IPS-18c (cell line): ENCODE measurements at regions not wholly inside any gene's neighbourhood (a gene's known extent, or its start where the extent isn't known, plus 50 kb on each side); places are given as distances from the start of the nearest gene placed in this dataset.
"Not testable (repeated sequence)": the region's sequence is repeated elsewhere in the genome, so short reads cannot be mapped to it uniquely, and the experiment has no call there.

Source experiments
- H3K4me3 ChIP-seq: 2 replicates; pipeline ENCODE4 v1.7.0; 2013; ENCODE audit warnings: low read depth, mild to moderate bottlenecking, low read length, moderate library complexity; ENCODE audit not compliant: insufficient read depth
- H3K9me3 ChIP-seq: one replicate; pipeline ENCODE4 v1.6.1; 2013; ENCODE audit warnings: mild to moderate bottlenecking, low read length, moderate library complexity; ENCODE audit not compliant: control insufficient read depth, insufficient read depth

DNA sequence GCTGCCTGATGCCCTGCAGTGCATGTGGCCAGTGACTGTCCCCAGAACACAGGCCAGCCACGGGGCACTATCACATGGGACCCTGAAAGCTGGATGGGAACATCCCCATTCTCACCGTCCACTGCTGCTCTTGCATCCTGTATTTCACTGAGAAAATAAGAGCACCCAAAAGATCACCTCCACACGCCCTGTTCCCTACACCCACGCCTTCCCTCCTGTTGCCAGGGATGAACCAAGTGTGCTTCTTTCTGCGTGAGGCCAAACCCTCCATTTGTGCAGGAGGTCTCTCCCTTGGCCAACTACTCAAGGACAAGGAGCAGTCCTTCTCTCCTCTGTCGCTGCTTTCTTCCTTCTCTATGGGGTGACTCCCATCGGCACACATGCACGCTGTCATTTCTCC lies 118.3 kb downstream of the LRRC37A3 start:
- H3K4me3 ChIP-seq, result not testable (repeated sequence)

DNA sequence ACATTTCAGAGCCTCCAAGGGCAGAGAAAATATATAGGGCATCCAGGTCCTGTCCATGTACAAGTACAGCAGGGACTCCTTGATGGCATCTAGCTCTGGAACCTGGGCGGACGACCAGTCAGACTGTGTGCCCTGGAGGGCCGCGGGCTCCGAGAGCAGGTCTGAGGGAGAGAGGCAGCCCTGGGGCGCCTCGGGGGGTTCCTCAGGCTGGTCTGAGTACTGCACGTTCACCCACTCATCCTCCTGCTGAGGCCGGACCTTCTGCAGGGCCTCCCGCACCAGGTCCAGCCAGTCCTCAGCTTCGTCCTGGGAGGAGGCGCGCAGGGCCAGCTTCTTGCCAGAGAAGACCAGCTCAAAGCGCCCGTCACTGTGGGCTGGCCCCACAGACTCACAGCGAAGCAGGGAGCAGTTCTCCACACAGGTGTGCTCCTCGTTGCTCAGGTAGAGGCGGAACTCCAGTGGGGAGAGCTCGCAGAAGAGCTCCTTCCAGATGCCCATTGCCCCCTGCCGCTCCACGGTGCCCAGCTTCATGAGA lies 118.8 kb downstream of the LRRC37A3 start:
- not testable (repeated sequence) for H3K9me3 ChIP-seq, H3K4me3 ChIP-seq

More for the DNA sequence above, 118.3 kb downstream of the LRRC37A3 start:
- not testable (repeated sequence) for H3K9me3 ChIP-seq

DNA sequence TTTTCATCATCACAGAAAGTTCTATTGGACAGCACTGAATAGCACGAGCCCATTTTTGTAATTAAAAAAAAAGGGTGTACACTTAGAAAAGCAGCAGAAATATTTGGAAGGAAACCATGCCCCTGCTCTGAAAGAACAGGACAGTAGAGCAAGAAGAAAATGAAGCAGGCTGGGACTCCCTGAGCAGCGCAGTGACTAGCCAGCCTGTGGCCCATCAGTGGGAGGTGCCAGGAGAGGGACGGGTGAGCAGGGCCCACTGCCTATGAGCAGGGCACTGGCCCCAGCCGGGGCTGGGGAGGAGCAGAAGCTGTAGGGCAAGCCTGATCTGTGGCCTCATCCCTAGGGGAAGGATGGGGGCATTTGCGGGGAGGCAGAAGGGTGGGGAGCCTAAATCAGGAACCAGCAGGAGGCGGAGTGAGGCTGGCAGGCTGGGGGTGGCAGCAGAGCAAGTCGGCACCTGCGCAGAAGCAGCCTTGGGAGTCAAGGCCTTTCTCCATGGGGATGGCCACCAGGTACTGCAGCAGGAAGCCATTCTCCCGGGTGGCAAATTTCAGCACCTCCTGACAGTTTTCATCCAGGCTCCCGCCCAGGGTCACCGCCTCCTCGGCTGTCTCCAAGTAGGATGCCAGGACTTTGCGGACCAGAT lies 119.6 kb downstream of the LRRC37A3 start:
- not testable (repeated sequence) for H3K9me3 ChIP-seq, H3K4me3 ChIP-seq

DNA sequence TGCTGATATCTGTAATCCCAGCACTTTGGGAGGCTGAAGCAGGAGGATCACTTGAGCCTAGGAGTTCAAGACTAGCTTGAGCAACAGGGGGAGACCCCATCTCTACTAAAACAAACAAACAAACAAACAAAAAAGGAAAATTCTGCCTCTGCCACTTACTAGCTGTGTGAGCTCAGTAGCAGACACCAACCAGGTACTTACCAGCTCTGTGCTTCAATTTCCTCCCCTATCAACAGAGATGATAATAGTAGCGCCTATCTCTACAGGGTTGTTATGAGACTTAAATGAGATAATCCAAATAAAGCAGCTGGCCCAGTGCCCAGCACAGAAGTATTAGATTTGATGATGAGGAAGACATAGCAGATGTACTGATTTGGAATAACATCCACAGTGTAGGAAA lies 120.3 kb downstream of the LRRC37A3 start:
- H3K4me3 ChIP-seq, H3K9me3 ChIP-seq: not testable (repeated sequence)

DNA sequence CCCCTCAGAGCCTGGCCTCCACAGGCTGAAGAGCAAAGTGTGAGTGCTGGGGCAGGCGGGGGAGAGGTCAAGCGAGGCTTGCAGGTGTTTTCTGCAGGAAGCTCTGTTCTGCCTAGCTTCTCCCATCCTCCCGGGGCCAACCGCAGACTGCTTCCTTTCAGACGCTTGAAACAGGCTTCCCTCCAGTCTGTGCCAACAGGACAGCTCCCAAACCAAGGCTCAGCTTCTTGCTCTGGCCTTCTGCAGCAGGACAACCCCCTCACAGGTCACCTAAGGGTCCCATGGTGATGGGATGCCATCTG lies 120.8 kb downstream of the LRRC37A3 start:
- H3K9me3 ChIP-seq, H3K4me3 ChIP-seq: not testable (repeated sequence)

DNA sequence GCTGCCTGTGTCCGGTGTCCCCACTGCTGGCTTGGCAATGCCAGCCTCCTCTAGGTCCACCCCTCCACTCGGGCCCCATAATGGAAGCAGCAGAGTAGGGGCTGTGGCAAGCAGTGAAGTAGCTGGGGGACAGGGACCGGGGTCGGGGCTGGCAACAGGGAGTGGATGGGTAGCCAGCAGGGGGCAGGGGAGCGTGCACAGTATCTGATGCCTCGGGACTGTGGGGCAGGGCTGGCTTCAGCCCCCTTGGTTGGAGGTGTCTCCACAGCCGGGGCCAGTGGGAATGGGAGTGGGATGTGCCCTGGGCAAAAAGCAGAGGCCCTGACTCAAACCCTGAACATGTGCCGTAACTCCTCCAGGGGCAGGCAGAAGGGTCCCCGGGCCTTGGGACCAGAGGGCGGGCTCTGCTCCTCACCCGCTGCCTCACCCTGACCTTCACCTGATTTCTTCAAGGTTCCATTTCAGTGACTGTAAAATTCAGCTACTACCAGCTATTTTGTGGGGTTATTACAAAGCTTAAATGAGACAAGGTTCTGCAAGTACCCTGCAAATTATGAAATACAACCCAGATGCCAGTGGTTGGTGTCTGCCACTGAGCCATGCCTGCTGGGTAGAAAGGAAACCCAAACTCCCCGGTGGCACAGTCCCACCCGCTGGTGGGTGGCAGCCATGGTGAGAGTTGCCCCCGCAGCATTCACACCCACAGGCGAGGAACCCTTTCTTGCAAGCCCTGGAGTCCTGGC lies 121.4 kb downstream of the LRRC37A3 start:
- H3K9me3 ChIP-seq, H3K4me3 ChIP-seq: not testable (repeated sequence)

DNA sequence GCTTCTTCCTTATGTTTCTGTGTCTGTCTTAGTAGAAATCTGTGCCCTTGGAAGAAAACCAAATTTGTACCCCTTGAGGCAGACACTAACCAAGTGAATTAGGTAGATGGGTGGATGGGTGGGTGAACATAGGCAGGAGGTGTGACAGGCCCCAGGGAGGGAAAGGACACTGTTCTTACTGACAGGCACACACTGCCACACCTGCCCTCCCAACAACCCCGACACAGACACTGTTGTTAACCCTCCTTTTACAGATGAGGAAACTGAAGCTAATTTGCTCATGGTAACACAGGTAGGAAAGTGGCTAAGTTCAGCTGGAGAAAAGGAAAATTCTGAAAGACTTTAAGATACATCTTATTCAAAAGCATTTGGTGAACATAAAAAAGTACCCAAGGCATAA lies 123.9 kb downstream of the LRRC37A3 start:
- not testable (repeated sequence) for H3K9me3 ChIP-seq, H3K4me3 ChIP-seq

DNA sequence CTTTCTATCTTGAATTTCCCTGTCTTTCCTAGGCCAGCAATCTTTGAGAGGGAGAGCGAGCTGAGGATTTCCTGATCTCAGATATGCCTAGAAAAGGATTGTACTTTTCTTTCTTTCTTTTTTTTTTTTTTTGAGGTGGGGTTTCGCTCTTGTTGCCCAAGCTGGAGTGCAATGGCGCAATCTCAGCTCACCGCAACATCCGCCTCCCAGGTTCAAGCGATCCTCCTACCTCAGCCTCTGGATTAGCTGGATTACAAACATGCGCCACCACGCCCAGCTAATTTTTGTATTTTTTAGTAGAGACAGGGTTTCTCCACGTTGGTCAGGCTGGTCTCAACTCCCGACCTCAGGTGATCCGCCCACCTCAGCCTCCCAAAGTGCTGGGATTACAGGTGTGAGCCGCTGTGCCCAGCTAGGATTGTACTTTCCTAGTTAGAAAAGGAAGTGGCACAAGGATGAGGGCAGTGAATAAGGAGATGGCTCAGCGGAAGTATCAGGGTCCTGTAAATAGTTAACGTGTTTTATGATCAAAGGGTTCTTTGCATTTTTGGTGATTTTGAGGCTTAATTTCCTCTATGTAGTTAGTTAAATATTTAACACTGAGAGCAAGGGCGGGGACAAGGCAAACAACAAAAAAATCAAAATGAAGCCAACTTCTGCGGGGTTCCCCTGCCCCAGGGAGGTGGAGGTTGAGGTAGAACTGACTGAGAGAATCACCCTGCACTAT lies 124.6 kb downstream of the LRRC37A3 start:
- not testable (repeated sequence) for H3K4me3 ChIP-seq

DNA sequence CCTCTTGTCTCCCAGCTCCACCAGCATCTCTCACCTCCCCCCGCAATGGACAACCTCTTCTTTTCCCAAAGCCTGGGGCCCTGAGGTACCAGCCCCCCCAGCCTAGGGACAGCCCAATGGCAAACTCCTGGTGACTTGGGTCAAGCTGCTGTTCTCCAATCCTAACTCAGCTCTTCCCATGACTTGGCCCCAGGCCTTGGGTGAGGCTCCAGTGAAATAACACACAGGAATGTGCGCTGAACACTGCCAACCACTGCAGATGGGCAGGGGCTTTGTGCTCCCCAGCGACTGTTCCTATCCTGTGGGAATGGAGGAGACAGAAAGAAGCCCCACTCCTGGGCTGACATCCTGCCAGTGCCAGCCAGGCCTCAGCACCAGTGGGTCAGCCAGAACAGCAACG lies 125.2 kb downstream of the LRRC37A3 start:
- H3K9me3 ChIP-seq, H3K4me3 ChIP-seq: not testable (repeated sequence)

More for the DNA sequence above, 124.6 kb downstream of the LRRC37A3 start:
- H3K9me3 ChIP-seq, result not testable (repeated sequence)

DNA sequence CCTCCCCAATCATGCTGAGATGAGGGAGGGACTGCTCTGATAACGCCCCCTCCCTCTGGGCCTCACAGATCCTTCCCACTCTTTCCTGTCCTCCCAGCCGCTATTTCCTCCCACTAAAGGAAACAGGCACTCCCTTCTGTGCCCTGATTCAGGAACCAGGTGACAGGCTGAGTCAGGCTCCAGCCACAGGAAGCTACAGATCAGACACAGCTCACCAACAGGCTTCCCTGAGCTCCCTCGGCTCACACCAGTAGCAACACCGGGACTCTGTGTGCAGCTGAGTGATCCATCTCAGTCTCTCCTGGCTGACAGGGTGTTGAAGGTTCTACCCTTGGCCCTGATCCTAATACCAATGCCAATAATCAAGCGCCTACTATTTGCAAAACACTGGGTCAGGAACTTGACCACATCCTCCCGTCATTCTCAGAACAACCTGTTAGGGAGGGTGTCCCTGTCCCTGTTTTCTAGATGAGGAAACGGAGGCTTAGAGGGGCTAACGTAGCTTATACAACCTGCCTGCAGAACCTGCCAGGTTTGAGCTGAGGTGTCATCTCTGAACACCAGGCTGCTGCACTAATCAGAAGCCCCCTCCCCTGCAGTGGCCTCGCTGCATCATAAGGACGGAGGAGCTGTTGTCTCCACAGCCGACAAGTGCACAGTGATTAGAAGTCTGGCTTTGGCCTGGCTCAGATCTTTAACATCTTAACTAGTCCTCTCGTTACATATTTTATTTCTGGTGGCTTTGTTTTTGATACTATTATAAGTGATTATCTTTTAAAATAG lies 126.3 kb downstream of the LRRC37A3 start:
- H3K4me3 ChIP-seq, H3K9me3 ChIP-seq: not testable (repeated sequence)

DNA sequence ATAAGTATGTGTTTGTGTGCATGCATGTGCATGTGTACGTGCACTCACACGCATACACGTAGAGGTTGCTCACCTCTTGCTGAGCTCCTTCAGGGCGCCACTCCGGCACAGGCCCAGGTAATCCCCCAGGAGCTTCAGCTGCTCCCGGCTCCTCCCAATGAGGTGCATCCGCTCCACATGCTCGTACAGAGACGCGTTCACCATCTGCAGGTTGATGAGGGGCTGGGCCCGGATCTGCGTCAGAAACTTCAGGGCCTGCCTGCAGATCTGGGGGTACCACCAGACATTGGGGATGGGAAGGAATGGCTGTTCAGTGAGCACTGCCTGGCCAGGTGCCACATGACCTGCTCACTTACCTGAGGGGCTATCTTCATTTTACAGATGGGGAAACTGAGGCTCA lies 127.0 kb downstream of the LRRC37A3 start:
- not testable (repeated sequence) for H3K4me3 ChIP-seq, H3K9me3 ChIP-seq

DNA sequence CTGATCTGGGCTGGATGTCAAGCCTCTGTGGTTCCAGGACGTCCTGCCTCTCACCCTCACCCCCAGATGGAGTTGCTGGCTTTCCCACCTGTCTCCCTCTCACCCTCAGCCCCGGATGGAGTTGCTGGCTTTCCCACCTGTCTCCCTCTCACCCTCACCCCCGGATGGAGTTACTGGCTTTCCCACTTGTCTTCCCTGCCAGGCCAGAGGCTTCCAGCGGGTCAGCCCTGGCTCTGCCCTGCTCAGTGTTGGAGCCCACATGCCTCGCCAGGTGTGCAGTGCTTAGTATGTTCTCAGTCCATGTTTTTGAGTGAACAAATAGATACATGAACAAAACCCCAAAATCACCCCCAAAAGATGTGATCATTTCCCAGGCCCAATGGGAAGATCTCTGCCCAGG lies 127.6 kb downstream of the LRRC37A3 start:
- H3K4me3 ChIP-seq, H3K9me3 ChIP-seq: not testable (repeated sequence)

DNA sequence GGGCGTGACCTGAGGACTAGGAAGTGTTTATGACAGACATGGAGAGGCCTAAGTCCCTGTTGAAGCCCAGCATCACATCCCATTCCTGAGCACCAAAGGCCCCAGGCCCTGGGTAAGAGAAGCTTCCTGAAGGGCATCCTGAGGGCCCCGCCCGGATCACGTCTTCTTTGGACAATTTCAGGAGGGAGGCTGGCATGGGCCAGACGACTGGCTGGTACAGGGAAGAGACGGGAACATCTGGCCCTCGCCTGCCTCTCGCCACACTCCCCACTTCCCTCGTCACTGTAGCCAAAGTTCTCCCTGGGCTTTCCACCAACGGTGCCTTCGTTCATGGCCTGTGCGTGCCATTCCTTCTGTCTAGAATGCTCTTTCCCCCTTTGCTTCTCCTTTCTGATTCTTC lies 128.1 kb downstream of the LRRC37A3 start:
- not testable (repeated sequence) for H3K4me3 ChIP-seq

DNA sequence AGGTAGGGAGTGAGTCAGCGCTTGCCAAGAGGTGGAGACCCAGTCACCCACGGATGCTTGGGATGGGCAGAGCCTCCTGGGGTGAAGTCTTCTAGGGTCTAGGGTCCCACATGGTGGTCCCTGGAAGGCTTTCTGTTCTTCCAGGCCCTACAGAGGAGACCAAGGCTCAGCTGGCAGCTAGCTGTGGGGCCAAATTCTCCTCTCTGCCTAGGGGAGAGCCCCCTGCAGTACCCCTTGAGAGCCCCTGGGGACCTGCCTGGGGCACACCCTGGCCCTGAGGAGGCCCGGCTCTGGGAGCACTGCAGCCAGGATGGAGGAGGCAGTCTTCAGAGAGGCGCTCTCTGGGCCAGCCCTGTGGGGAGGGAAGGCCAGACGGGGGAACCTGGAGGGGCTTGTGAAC lies 128.6 kb upstream of the SMURF2 start:
- H3K9me3 ChIP-seq, result not testable (repeated sequence)

More for the DNA sequence above, 128.1 kb downstream of the LRRC37A3 start:
- H3K9me3 ChIP-seq, result not testable (repeated sequence)

DNA sequence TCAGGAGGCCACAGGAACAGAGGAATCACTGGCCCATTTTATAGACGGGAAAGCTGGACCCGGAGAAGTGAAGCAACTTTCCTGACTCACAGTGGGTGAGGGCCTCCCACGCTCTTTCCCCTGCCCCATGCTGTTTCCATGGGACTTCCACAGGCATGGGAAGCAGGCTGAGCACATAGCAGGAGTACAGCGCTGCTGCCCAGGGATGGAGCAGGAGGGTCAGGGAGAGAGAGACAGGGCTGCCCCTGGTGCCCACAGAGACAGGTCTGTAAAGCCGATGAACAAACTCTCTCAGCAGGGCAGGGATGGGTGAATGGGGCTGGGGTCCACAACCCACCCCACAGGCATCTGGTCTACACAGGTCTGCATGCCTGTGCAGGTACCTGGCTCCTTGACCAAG lies 128.1 kb upstream of the SMURF2 start:
- H3K4me3 ChIP-seq, H3K9me3 ChIP-seq: not testable (repeated sequence)

More for the DNA sequence above, 128.6 kb upstream of the SMURF2 start:
- H3K4me3 ChIP-seq, result not testable (repeated sequence)

DNA sequence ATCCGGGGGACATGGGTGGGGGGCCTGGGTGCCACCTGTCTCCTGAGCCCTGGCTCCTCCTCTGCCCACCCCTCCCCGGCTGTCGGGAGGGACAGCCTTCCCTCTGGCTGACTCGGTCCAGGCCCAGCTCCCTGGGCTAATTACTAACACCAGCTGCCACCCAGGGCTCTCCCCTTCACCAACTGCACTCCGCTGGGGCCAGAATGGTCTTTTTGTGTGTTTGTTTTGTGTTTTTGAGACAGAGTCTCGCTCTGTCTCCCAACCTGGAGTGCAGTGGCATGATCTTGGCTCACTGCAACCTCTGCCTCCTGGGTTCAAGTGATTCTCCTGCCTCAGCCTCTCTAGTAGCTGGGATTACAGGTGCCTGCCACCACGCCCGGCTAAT lies 126.9 kb upstream of the SMURF2 start:
- H3K4me3 ChIP-seq, H3K9me3 ChIP-seq: not testable (repeated sequence)

DNA sequence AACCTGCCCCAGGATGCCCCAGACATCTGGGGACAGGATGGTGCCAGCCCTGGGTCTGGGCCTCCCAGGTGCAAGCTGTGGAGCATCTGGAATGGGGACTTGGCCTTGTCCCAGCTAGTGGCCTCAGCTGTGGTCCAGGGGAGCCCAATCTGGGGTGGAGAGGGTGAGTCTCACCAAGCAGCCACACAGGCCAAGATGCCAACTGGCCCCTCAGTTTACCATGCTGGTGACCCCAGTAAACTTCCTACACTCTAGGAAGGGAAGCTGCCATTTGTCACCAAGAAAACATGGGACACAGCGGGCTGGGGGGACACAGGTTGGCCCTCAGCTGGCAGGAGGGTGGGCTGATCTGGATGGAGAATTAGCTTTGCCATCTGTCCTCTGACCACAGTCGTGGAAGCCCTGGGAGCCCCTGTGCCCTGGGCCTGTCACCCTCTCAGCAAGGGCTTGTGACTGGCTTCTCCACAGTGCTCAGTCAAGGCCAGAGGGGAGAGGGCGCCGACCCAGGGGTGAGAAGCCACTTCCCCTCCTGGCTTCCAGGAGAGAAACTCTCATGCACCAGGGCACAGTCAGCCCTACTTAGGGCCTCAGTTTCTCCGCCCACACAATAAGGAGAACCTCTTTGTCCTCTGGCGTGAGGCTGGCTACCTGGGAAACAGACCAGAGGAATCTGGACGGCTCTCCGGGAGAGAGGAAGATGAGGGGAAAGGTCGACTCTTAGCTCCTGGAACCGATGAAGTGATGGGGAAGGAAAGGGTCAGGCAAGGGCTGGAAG lies 126.4 kb upstream of the SMURF2 start:
- Histone ChIP-seq H3K4me3 (no peak overlapping the region), H3K9me3 (no peaks in the 10 kb centered on the region)
